ENCODE measurements at regions not wholly inside any gene's neighbourhood (a gene's known extent, or its start where the extent isn't known, plus 50 kb on each side); places are given as distances from the start of the nearest gene placed in this dataset.

GRCh38 chr5:57749396-57749795 is 266.8 kb upstream of the ACTBL2 start:
- Histone ChIP-seq H3K4me2 (ENCODE audit: low read depth, low read length) (no peak overlapping the region), H3K4me1 (ENCODE audit: low read length) (no peaks in the 10 kb centered on the region), H3K9ac (ENCODE audit: low read length) (no peak overlapping the region), H3K4me3 (ENCODE audit: low read length) (no peak overlapping the region), H3K27me3 (replicated peaks; ENCODE audit: insufficient read depth, low read length) (no peaks in the 10 kb centered on the region), H3K79me2 (ENCODE audit: low read length) (no peaks in the 10 kb centered on the region), H3K36me3 (replicated peaks; ENCODE audit: insufficient read depth, low read length) (no peaks in the 10 kb centered on the region), H3F3A (ENCODE audit: insufficient read depth, low read length) (no peaks in the 10 kb centered on the region), H3K9me2 (replicated peaks; ENCODE audit: insufficient read depth, low read length) (no peaks in the 10 kb centered on the region; the same call in 1 of the 2 replicates), H3K9me3 (replicated peaks; ENCODE audit: insufficient read depth, low read length) (no peaks in the 10 kb centered on the region), H3K27ac (ENCODE audit: low read length) (no peak overlapping the region), H2AFZ (ENCODE audit: low read length) (no peak overlapping the region), H4K20me1 (ENCODE audit: insufficient read depth, low read length) (no peaks in the 10 kb centered on the region)
- no peak for DNase-seq
- no peak for TF ChIP-seq EZH2phosphoT487 (IDR thresholded peaks at IDR 0.05; ENCODE audit: low read length)
- TF ChIP-seq EZH2 (optimal IDR thresholded peaks at IDR 0.05; ENCODE audit: low read depth, low read length) = no peak
- no peak for TF ChIP-seq CTCF (IDR thresholded peaks at IDR 0.05; ENCODE audit: low read length)

DNA sequence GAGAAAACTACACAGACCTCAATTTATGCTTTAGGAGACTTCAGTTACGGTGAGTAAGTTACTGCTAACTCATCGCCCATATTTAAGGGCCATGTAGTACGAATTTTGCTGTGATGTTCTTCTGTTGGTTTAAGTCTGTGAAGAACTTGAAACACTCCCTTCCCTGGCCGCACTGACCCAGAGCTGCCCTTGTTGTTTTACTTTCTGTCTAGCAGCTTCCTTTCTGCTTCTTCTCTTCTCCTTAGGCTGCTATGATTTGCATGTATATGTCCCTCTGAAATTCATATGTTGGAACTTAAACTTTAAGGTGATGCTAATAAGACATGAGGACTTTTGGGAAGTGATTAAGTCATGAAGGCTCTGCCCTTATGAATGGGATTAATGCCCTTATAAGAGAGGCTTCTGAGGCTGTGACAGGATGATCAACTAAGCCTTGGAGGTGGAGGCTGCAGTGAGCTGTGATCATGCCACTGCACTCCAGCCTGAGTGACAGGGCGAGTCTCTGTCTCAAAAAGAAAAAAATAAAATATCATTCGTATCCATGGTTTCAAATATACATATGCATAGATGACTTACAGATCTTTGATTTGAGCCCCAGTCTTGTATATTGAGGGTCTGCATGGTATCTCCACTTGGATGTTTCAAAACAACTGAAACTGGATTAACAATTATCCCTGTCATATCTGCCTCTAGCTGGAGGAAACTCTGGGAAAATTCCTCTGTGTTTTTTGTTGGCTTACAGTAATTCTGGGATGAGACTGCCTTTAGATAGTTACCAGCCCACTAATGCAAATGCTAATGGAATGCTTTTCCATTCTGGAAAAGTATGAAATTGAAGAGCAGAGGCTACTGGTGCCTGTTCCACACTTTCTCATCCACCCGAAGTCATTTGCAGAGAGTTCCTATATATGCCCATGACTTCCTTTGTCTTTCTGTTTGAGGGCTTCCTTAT is 263.4 kb upstream of the ACTBL2 start:
- Histone ChIP-seq H3K4me2 (ENCODE audit: low read depth, low read length) (no peak overlapping the region), H3K27ac (ENCODE audit: low read length) (no peak overlapping the region), H3K9me2 (replicated peaks; ENCODE audit: insufficient read depth, low read length) (no peaks in the 10 kb centered on the region), H3K4me3 (ENCODE audit: low read length) (no peak overlapping the region), H4K20me1 (ENCODE audit: insufficient read depth, low read length) (no peaks in the 10 kb centered on the region), H2AFZ (ENCODE audit: low read length) (no peak overlapping the region), H3K9me3 (replicated peaks; ENCODE audit: insufficient read depth, low read length) (no peaks in the 10 kb centered on the region), H3K4me1 (ENCODE audit: low read length) (no peaks in the 10 kb centered on the region), H3K79me2 (ENCODE audit: low read length) (no peaks in the 10 kb centered on the region), H3K27me3 (replicated peaks; ENCODE audit: insufficient read depth, low read length) (no peaks in the 10 kb centered on the region), H3F3A (ENCODE audit: insufficient read depth, low read length) (no peaks in the 10 kb centered on the region), H3K9ac (ENCODE audit: low read length) (no peak overlapping the region), H3K36me3 (replicated peaks; ENCODE audit: insufficient read depth, low read length) (no peaks in the 10 kb centered on the region)
- TF ChIP-seq CTCF (IDR thresholded peaks at IDR 0.05; ENCODE audit: low read length) (no peak), EZH2phosphoT487 (IDR thresholded peaks at IDR 0.05; ENCODE audit: low read length) (no peak)
- no peak for DNase-seq

- TF ChIP-seq EZH2phosphoT487 (IDR thresholded peaks at IDR 0.05; ENCODE audit: low read length) (no peak), EZH2 (optimal IDR thresholded peaks at IDR 0.05; ENCODE audit: low read depth, low read length) (no peak), CTCF (IDR thresholded peaks at IDR 0.05; ENCODE audit: low read length) (no peak)
- no peaks in the 10 kb centered on the region for H3K9me3 ChIP-seq (replicated peaks; ENCODE audit: insufficient read depth, low read length)
- no peaks in the 10 kb centered on the region for H4K20me1 ChIP-seq (ENCODE audit: insufficient read depth, low read length)
- H3K9ac ChIP-seq (ENCODE audit: low read length) = no peak overlapping the region
- H3K9me2 ChIP-seq (replicated peaks; ENCODE audit: insufficient read depth, low read length) = no peaks in the 10 kb centered on the region
- no peaks in the 10 kb centered on the region for H3K4me1 ChIP-seq (ENCODE audit: low read length)
- no peaks in the 10 kb centered on the region for H3K36me3 ChIP-seq (replicated peaks; ENCODE audit: insufficient read depth, low read length)
- H3K79me2 ChIP-seq (ENCODE audit: low read length) = no peaks in the 10 kb centered on the region
- no peak overlapping the region for H3K4me2 ChIP-seq (ENCODE audit: low read depth, low read length)
- H2AFZ ChIP-seq (ENCODE audit: low read length) = no peak overlapping the region
- no peaks in the 10 kb centered on the region for H3F3A ChIP-seq (ENCODE audit: insufficient read depth, low read length)
- no peak for DNase-seq
- no peaks in the 10 kb centered on the region for H3K27me3 ChIP-seq (replicated peaks; ENCODE audit: insufficient read depth, low read length)
- H3K27ac ChIP-seq (ENCODE audit: low read length) = no peak overlapping the region
- no peak overlapping the region for H3K4me3 ChIP-seq (ENCODE audit: low read length)
These were observed 262.4 kb upstream of the ACTBL2 start for GRCh38 chr5:57745029-57745428.

Measured in MM.1S (cell line).